ENCODE measurements at regions not wholly inside any gene's neighbourhood (a gene's known extent, or its start where the extent isn't known, plus 50 kb on each side); places are given as distances from the start of the nearest gene placed in this dataset.
"Not testable (repeated sequence)": the region's sequence is repeated elsewhere in the genome, so short reads cannot be mapped to it uniquely, and the experiment has no call there.

- not testable (repeated sequence) for TF ChIP-seq CTCF (IDR thresholded peaks at IDR 0.05 in 4 of 5, conservative IDR thresholded peaks at IDR 0.05 in 1 of 5); POLR2A (IDR thresholded peaks at IDR 0.05)
Measured at GRCh38 chr2:110392366-110392765, 80.2 kb downstream of the LIMS4 start.

All from gastrocnemius medialis (tissue), 4 donors.